HG02642 (cell line): ENCODE measurements at regions not wholly inside any gene's neighbourhood (a gene's known extent, or its start where the extent isn't known, plus 50 kb on each side); places are given as distances from the start of the nearest gene placed in this dataset.
A peak's percentile ranks its signal among the peaks of the same experiment; 100 is the strongest.

Experiments used
- ATAC-seq: cut with Tn5 transposase; IDR thresholded peaks from one replicate; pipeline ENCODE4 v1.9.1; 2021; ENCODE audit warnings: mild to moderate bottlenecking; ENCODE audit not compliant: unreplicated experiment, poor library complexity

- no peak for ATAC-seq
Measured at GRCh38 chr6:41467627-41468404, 78.4 kb upstream of the FOXP4 start.

- no peak for ATAC-seq
Measured at GRCh38 chr6:41469156-41470028, 76.8 kb upstream of the FOXP4 start.

- no peak for ATAC-seq
Measured at GRCh38 chr6:41470029-41470330, 76.2 kb upstream of the FOXP4 start.

- no peak for ATAC-seq
Measured at GRCh38 chr6:41470331-41471063, 75.7 kb upstream of the FOXP4 start.

DNA sequence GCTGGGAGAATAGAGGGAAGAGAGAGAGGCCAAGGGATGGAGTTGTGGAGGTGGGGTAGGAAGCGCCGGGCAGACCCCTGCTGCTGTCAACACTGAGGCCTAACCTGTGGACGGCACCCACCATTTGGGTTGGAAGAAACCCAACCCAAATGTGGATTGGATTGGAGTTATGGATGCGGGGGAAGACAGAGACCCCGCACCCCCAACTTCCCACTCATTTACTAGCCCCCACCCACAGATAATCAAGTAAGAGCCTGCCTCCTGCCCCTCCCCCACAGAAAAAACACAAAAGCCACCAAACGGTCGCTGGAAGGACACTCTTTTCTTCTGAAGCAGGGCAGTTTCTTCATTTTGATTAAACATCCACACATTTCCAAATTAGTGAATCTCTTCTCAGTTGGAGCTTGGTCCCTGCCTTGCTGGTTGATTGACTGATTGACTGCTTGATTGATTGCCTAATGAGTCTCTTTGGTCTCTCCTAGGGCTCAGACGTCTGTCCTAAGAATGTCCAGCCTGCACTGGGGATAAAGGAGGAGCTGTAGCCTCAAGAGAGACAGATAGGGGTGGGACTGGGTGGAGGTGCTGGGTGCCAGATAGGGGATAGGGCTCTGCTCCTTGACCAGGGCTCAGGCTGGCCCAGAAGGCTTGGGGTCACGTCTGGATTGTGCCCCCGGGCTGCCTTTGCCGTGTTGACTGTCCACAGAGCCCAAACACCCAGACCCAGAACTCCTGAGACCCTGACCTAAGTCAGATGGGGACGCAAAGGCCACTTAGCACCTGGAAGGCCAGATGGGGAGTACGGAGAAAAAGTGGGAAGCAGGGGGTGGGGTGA, 74.9 kb upstream of the FOXP4 start:
- ATAC-seq, result no peak

- no peak for ATAC-seq
Measured at GRCh38 chr6:41474213-41474933, 71.8 kb upstream of the FOXP4 start.

- no peak for ATAC-seq
Measured at GRCh38 chr6:41475164-41475563, 71.0 kb upstream of the FOXP4 start.

- no peak for ATAC-seq
Measured at GRCh38 chr6:41475737-41476357, 70.3 kb upstream of the FOXP4 start.

DNA sequence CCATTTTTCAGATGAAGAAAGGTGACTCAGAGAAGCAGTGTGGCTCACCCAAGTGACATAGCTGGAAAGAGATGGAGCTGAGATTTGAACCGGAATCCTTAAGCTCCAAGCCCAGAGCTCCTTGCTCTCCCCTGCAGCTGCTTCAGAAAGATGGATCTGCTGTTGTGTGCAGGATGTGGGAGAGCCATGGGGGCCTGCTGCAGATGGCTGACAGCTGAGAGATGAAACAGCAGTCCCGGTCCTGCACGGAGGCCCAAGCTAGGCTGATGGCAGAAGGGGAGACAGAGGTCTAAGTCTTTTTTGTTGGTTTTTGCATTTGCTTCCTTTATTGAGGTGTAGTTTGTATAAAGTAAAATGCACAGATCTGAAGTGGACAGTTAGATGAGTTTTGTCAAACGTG, 69.8 kb upstream of the FOXP4 start:
- ATAC-seq, result no peak

GRCh38 chr6:41477572-41477971, 68.6 kb upstream of the FOXP4 start:
- no peak for ATAC-seq

DNA sequence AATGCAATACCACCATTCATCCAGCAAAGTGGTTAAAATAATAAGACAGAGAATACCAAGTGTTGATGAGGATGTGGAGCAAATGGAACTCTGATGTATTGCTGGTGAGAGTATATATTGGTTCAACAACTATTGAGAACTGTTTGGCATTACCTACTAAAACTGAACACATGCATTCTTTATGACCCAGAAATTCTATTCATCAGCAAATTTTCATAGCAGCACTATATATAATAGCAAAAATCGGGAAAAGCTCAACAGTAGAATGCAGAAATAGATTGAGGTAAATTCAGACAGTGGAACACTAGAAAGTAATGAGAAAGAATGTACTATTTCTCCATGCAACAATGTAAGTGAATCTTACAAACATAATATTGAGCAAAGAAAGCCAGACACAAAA, 62.2 kb upstream of the FOXP4 start:
- no peak for ATAC-seq

DNA sequence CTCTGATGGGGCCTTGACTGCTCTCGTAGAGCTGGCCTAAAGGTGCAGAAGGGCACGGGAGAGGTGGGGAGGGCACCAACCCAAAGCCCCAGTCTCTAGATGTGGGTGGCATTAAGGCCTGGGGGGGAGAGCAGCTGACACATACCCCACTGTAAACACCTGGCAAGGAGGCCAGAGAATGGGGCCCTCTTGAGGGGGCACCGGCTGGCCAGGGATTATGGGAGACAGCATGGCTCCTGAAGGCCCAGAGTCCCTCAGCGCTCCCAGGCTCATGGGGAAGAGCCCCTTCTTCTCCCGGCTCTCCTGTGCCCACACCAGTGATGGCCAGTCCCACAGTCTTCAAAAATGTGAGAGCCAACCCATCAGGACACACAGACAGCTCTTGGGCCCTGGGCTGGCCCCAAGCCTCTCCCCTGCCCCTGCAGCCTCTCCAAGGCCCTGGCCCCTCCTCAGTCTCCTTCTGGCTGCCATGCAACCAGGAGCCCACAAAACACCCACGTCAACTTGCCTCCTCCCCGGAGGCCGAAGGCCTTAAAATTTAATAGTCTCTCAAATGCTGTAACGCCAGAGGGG, 58.2 kb upstream of the FOXP4 start:
- no peak for ATAC-seq

- ATAC-seq, result peak; percentile 48
Measured at GRCh38 chr6:41488433-41489119, 57.6 kb upstream of the FOXP4 start.

- no peak for ATAC-seq
Measured at GRCh38 chr6:41489120-41489851, 56.9 kb upstream of the FOXP4 start.

DNA sequence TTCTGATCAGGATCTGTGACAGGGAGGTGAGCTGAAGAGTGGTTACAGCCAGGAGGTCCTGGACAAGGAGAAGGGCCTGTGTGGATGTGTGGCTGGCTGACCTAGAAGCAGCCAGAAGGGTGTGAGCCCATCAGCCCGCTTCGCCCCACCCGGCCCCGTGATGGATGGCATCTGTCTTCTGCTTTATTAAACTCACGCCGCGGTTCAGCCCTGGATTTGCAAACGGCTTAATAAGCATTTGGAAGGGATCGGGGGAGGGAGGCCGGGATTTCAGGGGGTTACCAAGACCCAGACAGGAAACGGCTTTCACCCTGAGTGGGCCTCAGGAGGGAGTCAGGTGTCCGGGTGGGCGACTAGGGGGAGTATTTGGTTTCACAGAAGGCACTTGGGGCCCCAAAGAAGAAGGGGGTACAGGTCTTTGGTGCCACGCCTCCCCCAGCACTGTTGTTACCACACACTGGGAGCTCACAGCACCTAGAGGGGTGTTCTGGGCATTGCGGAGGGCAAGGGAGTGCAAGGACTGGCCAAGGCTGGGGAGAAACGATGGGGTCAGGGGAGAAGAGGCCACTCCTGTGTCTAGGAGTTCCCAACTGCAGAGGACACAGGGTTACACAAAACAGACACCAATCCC, 53.8 kb upstream of the FOXP4 start:
- ATAC-seq, result no peak

DNA sequence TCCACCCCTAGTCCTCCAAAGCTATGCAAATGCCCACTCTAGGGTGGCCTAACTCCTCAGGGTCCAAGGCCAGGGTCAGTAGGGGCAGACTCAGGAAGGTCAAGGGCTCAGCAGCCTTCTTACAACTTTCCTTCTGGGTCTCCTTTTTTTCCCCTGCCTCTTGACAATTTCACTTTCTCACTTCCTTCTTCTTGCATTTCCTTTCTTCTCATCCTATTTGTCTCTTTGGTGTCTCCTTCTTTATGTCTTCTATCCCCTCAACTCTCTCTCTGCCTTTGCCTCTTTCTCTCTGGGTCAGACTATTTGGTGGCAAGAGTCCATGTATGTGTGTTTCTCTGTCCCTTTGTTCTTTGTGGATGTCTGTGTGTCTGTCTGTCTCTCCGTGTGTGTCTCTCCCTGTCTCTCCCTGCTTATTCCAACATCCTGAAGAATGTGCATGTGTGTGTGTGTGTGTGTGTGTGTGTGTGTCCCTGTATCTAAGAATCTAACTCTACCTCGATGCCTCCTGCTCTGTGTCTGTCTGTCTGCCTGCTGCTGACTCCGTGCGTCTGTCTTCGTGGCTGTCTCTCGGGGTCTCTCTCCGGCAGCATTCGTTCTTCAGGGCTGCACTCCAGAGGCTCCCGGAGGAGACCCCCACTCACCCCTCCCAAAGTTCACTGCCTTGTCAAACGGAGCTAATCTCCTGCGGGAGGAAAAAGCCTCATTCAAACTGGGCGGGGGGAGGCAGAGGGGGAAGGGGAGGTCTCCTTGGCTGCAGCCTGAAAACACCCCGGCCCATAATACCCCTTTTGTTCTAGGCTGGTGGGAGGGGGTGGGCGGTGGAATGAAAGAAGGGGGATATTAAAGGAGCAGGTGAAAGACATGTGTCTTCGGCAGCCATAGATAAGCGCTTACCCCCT, 51.7 kb upstream of the FOXP4 start:
- ATAC-seq, result no peak
